Breast epithelium (tissue), 3 donors: ENCODE measurements at regions not wholly inside any gene's neighbourhood (a gene's known extent, or its start where the extent isn't known, plus 50 kb on each side); places are given as distances from the start of the nearest gene placed in this dataset.
"Not testable (repeated sequence)": the region's sequence is repeated elsewhere in the genome, so short reads cannot be mapped to it uniquely, and the experiment has no call there.

Experiments used
- POLR2AphosphoS5 ChIP-seq, 3 donors: sonication (generic); formaldehyde crosslinking; IDR thresholded peaks; one replicate each; pipeline ENCODE4 v1.6.1; 2017; ENCODE audit warnings: antibody characterized with exemption in 3 of 3
- TF ChIP-seq, protein P1 (sequence below), 3 donors: fragments of 450-650 bp; IDR thresholded peaks; one replicate each; pipeline ENCODE4 v1.5.1; 2016 to 2017; ENCODE audit warnings: antibody characterized with exemption in 3 of 3, mild to moderate bottlenecking in 3 of 3, moderate library complexity in 3 of 3

GRCh38 chr3:81329835-81330234, 431.6 kb downstream of the GBE1 start:
- TF ChIP-seq, protein P1, sequence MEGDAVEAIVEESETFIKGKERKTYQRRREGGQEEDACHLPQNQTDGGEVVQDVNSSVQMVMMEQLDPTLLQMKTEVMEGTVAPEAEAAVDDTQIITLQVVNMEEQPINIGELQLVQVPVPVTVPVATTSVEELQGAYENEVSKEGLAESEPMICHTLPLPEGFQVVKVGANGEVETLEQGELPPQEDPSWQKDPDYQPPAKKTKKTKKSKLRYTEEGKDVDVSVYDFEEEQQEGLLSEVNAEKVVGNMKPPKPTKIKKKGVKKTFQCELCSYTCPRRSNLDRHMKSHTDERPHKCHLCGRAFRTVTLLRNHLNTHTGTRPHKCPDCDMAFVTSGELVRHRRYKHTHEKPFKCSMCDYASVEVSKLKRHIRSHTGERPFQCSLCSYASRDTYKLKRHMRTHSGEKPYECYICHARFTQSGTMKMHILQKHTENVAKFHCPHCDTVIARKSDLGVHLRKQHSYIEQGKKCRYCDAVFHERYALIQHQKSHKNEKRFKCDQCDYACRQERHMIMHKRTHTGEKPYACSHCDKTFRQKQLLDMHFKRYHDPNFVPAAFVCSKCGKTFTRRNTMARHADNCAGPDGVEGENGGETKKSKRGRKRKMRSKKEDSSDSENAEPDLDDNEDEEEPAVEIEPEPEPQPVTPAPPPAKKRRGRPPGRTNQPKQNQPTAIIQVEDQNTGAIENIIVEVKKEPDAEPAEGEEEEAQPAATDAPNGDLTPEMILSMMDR (IDR thresholded peaks at IDR 0.05): not testable (repeated sequence)
- TF ChIP-seq POLR2AphosphoS5 (IDR thresholded peaks at IDR 0.05): not testable (repeated sequence)
